ENCODE measurements at regions not wholly inside any gene's neighbourhood (a gene's known extent, or its start where the extent isn't known, plus 50 kb on each side); places are given as distances from the start of the nearest gene placed in this dataset.
"Not testable (repeated sequence)": the region's sequence is repeated elsewhere in the genome, so short reads cannot be mapped to it uniquely, and the experiment has no call there.

- H3K36me3 ChIP-seq (replicated peaks; ENCODE audit: control insufficient read depth, insufficient read depth, low read length): no peaks in the 10 kb centered on the region
- no peak for DNase-seq
- H3K27me3 ChIP-seq (ENCODE audit: control insufficient read depth, insufficient read depth, low read length): no peaks in the 10 kb centered on the region
Measured at GRCh38 chr3:20254268-20255117, 68.5 kb upstream of the SGO1 start.

GRCh38 chr3:20250786-20251185 is 64.8 kb upstream of the SGO1 start:
- DNase-seq: peak; percentile 2
- no peak overlapping the region for H3K4me3 ChIP-seq (ENCODE audit: insufficient read depth, low read depth, low read length)
- no peaks in the 10 kb centered on the region for H3K27me3 ChIP-seq (ENCODE audit: control insufficient read depth, insufficient read depth, low read length)
- H3K36me3 ChIP-seq (replicated peaks; ENCODE audit: control insufficient read depth, insufficient read depth, low read length): no peaks in the 10 kb centered on the region

More at GRCh38 chr3:20254268-20255117, 68.5 kb upstream of the SGO1 start:
- no peak overlapping the region for H3K4me3 ChIP-seq (ENCODE audit: insufficient read depth, low read depth, low read length)

GRCh38 chr3:20250314-20250713 is 64.3 kb upstream of the SGO1 start:
- no peak overlapping the region for H3K4me3 ChIP-seq (ENCODE audit: insufficient read depth, low read depth, low read length)
- DNase-seq: no peak
- H3K36me3 ChIP-seq (replicated peaks; ENCODE audit: control insufficient read depth, insufficient read depth, low read length): no peaks in the 10 kb centered on the region
- H3K27me3 ChIP-seq (ENCODE audit: control insufficient read depth, insufficient read depth, low read length): no peaks in the 10 kb centered on the region

GRCh38 chr3:20246662-20247061 is 60.7 kb upstream of the SGO1 start:
- no peaks in the 10 kb centered on the region for H3K36me3 ChIP-seq (replicated peaks; ENCODE audit: control insufficient read depth, insufficient read depth, low read length)
- DNase-seq: no peak
- H3K27me3 ChIP-seq (ENCODE audit: control insufficient read depth, insufficient read depth, low read length): no peaks in the 10 kb centered on the region
- no peak overlapping the region for H3K4me3 ChIP-seq (ENCODE audit: insufficient read depth, low read depth, low read length)

GRCh38 chr3:20245781-20246180 is 59.8 kb upstream of the SGO1 start:
- Histone ChIP-seq H3K36me3 (replicated peaks; ENCODE audit: control insufficient read depth, insufficient read depth, low read length) (no peaks in the 10 kb centered on the region), H3K27me3 (ENCODE audit: control insufficient read depth, insufficient read depth, low read length) (no peaks in the 10 kb centered on the region)
- DNase-seq: no peak

GRCh38 chr3:20240154-20240883 is 54.3 kb upstream of the SGO1 start:
- H3K4me3 ChIP-seq (ENCODE audit: insufficient read depth, low read depth, low read length): no peak overlapping the region
- no peak for DNase-seq
- no peaks in the 10 kb centered on the region for H3K36me3 ChIP-seq (replicated peaks; ENCODE audit: control insufficient read depth, insufficient read depth, low read length)
- H3K27me3 ChIP-seq (ENCODE audit: control insufficient read depth, insufficient read depth, low read length): no peaks in the 10 kb centered on the region

More at GRCh38 chr3:20245781-20246180, 59.8 kb upstream of the SGO1 start:
- H3K4me3 ChIP-seq (ENCODE audit: insufficient read depth, low read depth, low read length): no peak overlapping the region

- not testable (repeated sequence) for DNase-seq; H3K27me3 ChIP-seq (ENCODE audit: control insufficient read depth, insufficient read depth, low read length); H3K36me3 ChIP-seq (replicated peaks; ENCODE audit: control insufficient read depth, insufficient read depth, low read length); H3K4me3 ChIP-seq (ENCODE audit: insufficient read depth, low read depth, low read length)
Measured at GRCh38 chr3:20238199-20238598, 52.2 kb upstream of the SGO1 start.

GRCh38 chr3:20236603-20237002 is 50.6 kb upstream of the SGO1 start:
- Histone ChIP-seq H3K4me3 (ENCODE audit: insufficient read depth, low read depth, low read length) (no peak overlapping the region), H3K36me3 (replicated peaks; ENCODE audit: control insufficient read depth, insufficient read depth, low read length) (no peaks in the 10 kb centered on the region), H3K27me3 (ENCODE audit: control insufficient read depth, insufficient read depth, low read length) (no peaks in the 10 kb centered on the region)
- DNase-seq: no peak

Data from H7 (cell line).